NCI-H446 (cell line): ENCODE measurements at regions not wholly inside any gene's neighbourhood (a gene's known extent, or its start where the extent isn't known, plus 50 kb on each side); places are given as distances from the start of the nearest gene placed in this dataset.
"Not testable (repeated sequence)": the region's sequence is repeated elsewhere in the genome, so short reads cannot be mapped to it uniquely, and the experiment has no call there.

Source experiments
- DNase-seq, 2 experiments: peaks; one replicate each; lab custom pipeline; 2025; lab: John Stamatoyannopoulos, UW

- DNase-seq: not testable (repeated sequence)
Measured at GRCh38 chr1:146281522-146281921, 52.7 kb upstream of the NOTCH2NLA start.

- not testable (repeated sequence) for DNase-seq
Measured at GRCh38 chr1:146278758-146279157, 49.9 kb upstream of the NOTCH2NLA start.
